Astrocyte of the spinal cord (primary cell): ENCODE measurements at regions not wholly inside any gene's neighbourhood (a gene's known extent, or its start where the extent isn't known, plus 50 kb on each side); places are given as distances from the start of the nearest gene placed in this dataset.

Experiments used
- DNase-seq: peaks from one replicate; pipeline ENCODE4 v3.0.0; 2011; ENCODE audit warnings: low read depth, low spot score
- H3K4me3 ChIP-seq: 2 replicates; pipeline ENCODE4 v1.5.1; 2011; ENCODE audit warnings: low read depth, mild to moderate bottlenecking, low read length, moderate library complexity
- CTCF ChIP-seq: IDR thresholded peaks from 2 replicates; pipeline ENCODE4 v1.5.1; 2012; ENCODE audit warnings: low read depth, mild to moderate bottlenecking, low read length, inconsistent platforms
- in situ Hi-C: cut with HindIII; loops from 2 replicates; pipeline ENCODE4 v1.10.0; 2017; ENCODE audit warnings: low sequenced_read_pairs

DNA sequence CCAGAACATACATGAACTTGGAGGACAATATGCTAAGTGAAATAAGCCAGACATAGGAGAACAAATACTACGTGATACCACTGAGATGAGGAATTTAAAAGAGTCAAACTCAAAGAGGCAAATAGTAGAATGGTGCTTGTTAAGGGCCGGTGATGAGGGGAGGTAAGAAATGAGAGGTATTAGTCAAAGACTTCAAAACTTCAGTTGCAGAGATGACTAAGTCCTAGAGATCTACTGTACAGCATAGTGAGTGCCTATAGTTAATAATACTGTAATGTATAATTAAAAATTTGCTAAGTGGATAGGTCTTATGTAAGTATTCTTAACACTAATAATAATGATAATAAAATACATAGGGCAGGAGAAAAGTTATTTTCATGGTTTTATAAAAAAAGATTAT is 126.9 kb upstream of the VEGFC start:
- H3K4me3 ChIP-seq: no peak overlapping the region
- no peak for TF ChIP-seq CTCF
- in situ Hi-C loops: no loop called here
- no peak for DNase-seq

GRCh38 chr4:176920694-176921093 is 128.0 kb upstream of the VEGFC start:
- in situ Hi-C loops: no loop called here
- peak; percentile 80 for DNase-seq
- no peak for TF ChIP-seq CTCF
- no peak overlapping the region for H3K4me3 ChIP-seq

DNA sequence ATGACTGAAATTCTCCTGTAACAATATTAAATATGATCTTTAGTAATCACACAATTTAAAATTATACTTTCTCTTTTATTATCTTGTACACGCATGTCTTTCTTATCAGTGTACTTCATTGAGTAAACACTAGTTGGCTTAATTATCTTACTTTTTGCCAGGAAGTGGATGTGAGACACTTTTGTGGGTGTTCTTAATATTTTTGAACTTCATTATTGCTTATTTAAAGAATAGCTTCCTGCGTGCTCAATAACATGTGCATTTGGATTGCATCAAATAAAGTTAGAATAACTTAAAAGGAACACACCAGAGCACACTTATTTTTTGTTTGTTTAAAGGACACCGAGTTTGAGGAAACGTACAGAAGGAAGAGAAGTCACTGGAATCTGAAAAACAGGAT is 128.5 kb upstream of the VEGFC start:
- no peak for TF ChIP-seq CTCF
- H3K4me3 ChIP-seq: no peak overlapping the region
- DNase-seq: no peak
- in situ Hi-C loops: no loop called here

GRCh38 chr4:176924238-176924637 is 131.5 kb upstream of the VEGFC start:
- in situ Hi-C loops: no loop called here
- no peak for DNase-seq
- no peak for TF ChIP-seq CTCF
- no peak overlapping the region for H3K4me3 ChIP-seq

GRCh38 chr4:176925962-176926361 is 133.2 kb upstream of the VEGFC start:
- no peak for DNase-seq
- no peak overlapping the region for H3K4me3 ChIP-seq
- in situ Hi-C loops: no loop called here
- no peak for TF ChIP-seq CTCF

DNA sequence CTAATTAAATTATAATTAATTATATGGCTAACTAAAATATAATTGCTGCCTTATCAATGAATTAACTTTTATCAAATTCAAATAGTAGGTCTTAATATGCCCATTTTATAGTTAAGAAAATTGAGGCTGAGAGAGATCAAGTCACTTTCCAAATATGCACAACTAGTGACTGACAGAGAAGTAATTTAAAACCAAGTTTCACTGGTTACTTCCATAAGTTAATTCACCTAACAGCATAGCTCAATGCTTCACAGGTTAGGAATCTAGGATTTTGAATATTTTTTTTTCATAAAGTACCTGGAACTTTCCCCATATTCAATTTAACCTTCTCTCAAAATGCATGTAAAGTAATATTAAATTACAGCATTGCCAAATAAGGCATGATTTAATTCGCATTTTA is 134.4 kb upstream of the VEGFC start:
- H3K4me3 ChIP-seq: no peak overlapping the region
- TF ChIP-seq CTCF: no peak
- in situ Hi-C loops: no loop called here
- DNase-seq: no peak

DNA sequence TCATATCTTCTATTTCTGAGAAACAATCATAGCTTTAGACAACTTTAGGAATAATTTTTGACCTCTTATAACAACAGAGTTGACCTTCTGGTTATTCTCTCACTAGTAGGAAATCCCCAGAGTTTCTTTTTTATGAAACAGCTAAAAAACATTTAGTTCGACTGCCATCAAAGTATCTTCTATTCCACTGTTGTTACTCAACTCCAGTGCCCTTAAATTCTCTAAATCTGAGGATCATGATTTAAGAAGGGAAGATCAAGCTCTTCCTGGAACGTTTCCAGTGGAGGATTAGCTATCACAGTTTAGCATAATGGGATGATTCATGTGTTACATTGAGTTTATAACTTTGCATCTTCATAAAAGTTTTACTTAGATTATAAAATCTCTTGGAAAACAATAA is 134.9 kb upstream of the VEGFC start:
- TF ChIP-seq CTCF: no peak
- DNase-seq: peak; percentile 66
- in situ Hi-C loops: no loop called here
- H3K4me3 ChIP-seq: no peak overlapping the region
